ENCODE measurements at regions not wholly inside any gene's neighbourhood (a gene's known extent, or its start where the extent isn't known, plus 50 kb on each side); places are given as distances from the start of the nearest gene placed in this dataset.
"Not testable (repeated sequence)": the region's sequence is repeated elsewhere in the genome, so short reads cannot be mapped to it uniquely, and the experiment has no call there.

GRCh38 chr5:103842936-103843335 lies 280.3 kb upstream of the NUDT12 start:
- DNase-seq, result no peak

- no peak for DNase-seq
Measured at GRCh38 chr5:103840600-103840999, 278.0 kb upstream of the NUDT12 start.

GRCh38 chr5:103834216-103834615 lies 271.6 kb upstream of the NUDT12 start:
- DNase-seq, result no peak

GRCh38 chr5:103829585-103829984 lies 267.0 kb upstream of the NUDT12 start:
- peak; percentile 1 for DNase-seq

GRCh38 chr5:103827976-103828375 lies 265.4 kb upstream of the NUDT12 start:
- DNase-seq, result no peak

- DNase-seq, result no peak
Measured at GRCh38 chr5:103821361-103821760, 258.8 kb upstream of the NUDT12 start.

GRCh38 chr5:103808464-103809106 lies 246.0 kb upstream of the NUDT12 start:
- DNase-seq, result peak; percentile 81

GRCh38 chr5:103804711-103805110 lies 242.1 kb upstream of the NUDT12 start:
- DNase-seq, result no peak

GRCh38 chr5:103801681-103802080 lies 239.1 kb upstream of the NUDT12 start:
- DNase-seq, result no peak

- DNase-seq, result no peak
Measured at GRCh38 chr5:103800741-103801495, 238.3 kb upstream of the NUDT12 start.

GRCh38 chr5:103793595-103794182 lies 231.1 kb upstream of the NUDT12 start:
- no peak for DNase-seq

GRCh38 chr5:103785569-103785968 lies 223.0 kb upstream of the NUDT12 start:
- no peak for DNase-seq

GRCh38 chr5:103783669-103784068 lies 221.1 kb upstream of the NUDT12 start:
- no peak for DNase-seq

GRCh38 chr5:103780794-103781193 lies 218.2 kb upstream of the NUDT12 start:
- DNase-seq, result no peak

GRCh38 chr5:103774721-103775120 lies 212.1 kb upstream of the NUDT12 start:
- DNase-seq, result no peak

GRCh38 chr5:103772248-103772647 lies 209.7 kb upstream of the NUDT12 start:
- no peak for DNase-seq

GRCh38 chr5:103764403-103764802 lies 201.8 kb upstream of the NUDT12 start:
- DNase-seq, result no peak

- peak; percentile 87 for DNase-seq
Measured at GRCh38 chr5:103758996-103759395, 196.4 kb upstream of the NUDT12 start.

- no peak for DNase-seq
Measured at GRCh38 chr5:103755974-103756373, 193.4 kb upstream of the NUDT12 start.

- DNase-seq, result peak; percentile 83
Measured at GRCh38 chr5:103745353-103746065, 182.9 kb upstream of the NUDT12 start.

- peak; percentile 15 for DNase-seq
Measured at GRCh38 chr5:103744159-103744558, 181.6 kb upstream of the NUDT12 start.

GRCh38 chr5:103743421-103743820 lies 180.8 kb upstream of the NUDT12 start:
- DNase-seq, result no peak

- DNase-seq, result no peak
Measured at GRCh38 chr5:103741984-103742383, 179.4 kb upstream of the NUDT12 start.

GRCh38 chr5:103736343-103736742 lies 173.8 kb upstream of the NUDT12 start:
- DNase-seq, result not testable (repeated sequence)
